ENCODE measurements at regions not wholly inside any gene's neighbourhood (a gene's known extent, or its start where the extent isn't known, plus 50 kb on each side); places are given as distances from the start of the nearest gene placed in this dataset.

- Histone ChIP-seq H3K36me3 (no peaks in the 10 kb centered on the region), H3K4me3 (no peak overlapping the region), H3K4me1 (ENCODE audit: low read depth) (no peaks in the 10 kb centered on the region), H3K27ac (no peak overlapping the region), H3K27me3 (no peaks in the 10 kb centered on the region), H3K9me3 (ENCODE audit: low read depth) (no peaks in the 10 kb centered on the region)
- TF ChIP-seq CTCF (IDR thresholded peaks at IDR 0.05; ENCODE audit: low read depth, low read length): no peak
- no peak for DNase-seq (ENCODE audit: low read depth in 1 of 2, low spot score in 1 of 2)
Observed at GRCh38 chr2:193409951-193410350, 1215.2 kb upstream of the TMEFF2 start.

GRCh38 chr2:193382583-193382982 is 1187.8 kb upstream of the TMEFF2 start:
- no peaks in the 10 kb centered on the region for H3K27me3 ChIP-seq
- H3K36me3 ChIP-seq: no peaks in the 10 kb centered on the region
- DNase-seq (ENCODE audit: low read depth in 1 of 2, low spot score in 1 of 2): no peak
- no peak overlapping the region for H3K4me3 ChIP-seq
- no peak for TF ChIP-seq CTCF (IDR thresholded peaks at IDR 0.05; ENCODE audit: low read depth, low read length)
- no peaks in the 10 kb centered on the region for H3K4me1 ChIP-seq (ENCODE audit: low read depth)
- H3K9me3 ChIP-seq (ENCODE audit: low read depth): no peaks in the 10 kb centered on the region
- no peak overlapping the region for H3K27ac ChIP-seq

- no peak overlapping the region for H3K27ac ChIP-seq
- no peak for TF ChIP-seq CTCF (IDR thresholded peaks at IDR 0.05; ENCODE audit: low read depth, low read length)
Observed at GRCh38 chr2:193377789-193378188, 1183.1 kb upstream of the TMEFF2 start.

GRCh38 chr2:193373120-193373519 is 1178.4 kb upstream of the TMEFF2 start:
- no peaks in the 10 kb centered on the region for H3K36me3 ChIP-seq
- no peaks in the 10 kb centered on the region for H3K4me1 ChIP-seq (ENCODE audit: low read depth)
- no peak for DNase-seq (ENCODE audit: low read depth in 1 of 2, low spot score in 1 of 2)
- TF ChIP-seq CTCF (IDR thresholded peaks at IDR 0.05; ENCODE audit: low read depth, low read length): no peak
- no peak overlapping the region for H3K4me3 ChIP-seq
- no peaks in the 10 kb centered on the region for H3K9me3 ChIP-seq (ENCODE audit: low read depth)
- no peak overlapping the region for H3K27ac ChIP-seq
- H3K27me3 ChIP-seq: no peaks in the 10 kb centered on the region

More at GRCh38 chr2:193377789-193378188, 1183.1 kb upstream of the TMEFF2 start:
- H3K9me3 ChIP-seq (ENCODE audit: low read depth): no peaks in the 10 kb centered on the region
- no peak for DNase-seq (ENCODE audit: low read depth in 1 of 2, low spot score in 1 of 2)
- no peaks in the 10 kb centered on the region for H3K4me1 ChIP-seq (ENCODE audit: low read depth)
- H3K36me3 ChIP-seq: no peaks in the 10 kb centered on the region
- H3K27me3 ChIP-seq: no peaks in the 10 kb centered on the region
- no peak overlapping the region for H3K4me3 ChIP-seq

- no peak for TF ChIP-seq CTCF (IDR thresholded peaks at IDR 0.05; ENCODE audit: low read depth, low read length)
- no peak for DNase-seq (ENCODE audit: low read depth in 1 of 2, low spot score in 1 of 2)
- H3K4me3 ChIP-seq: no peak overlapping the region
- no peaks in the 10 kb centered on the region for H3K27me3 ChIP-seq
- no peak overlapping the region for H3K27ac ChIP-seq
- no peaks in the 10 kb centered on the region for H3K36me3 ChIP-seq
- H3K4me1 ChIP-seq (ENCODE audit: low read depth): no peaks in the 10 kb centered on the region
- no peaks in the 10 kb centered on the region for H3K9me3 ChIP-seq (ENCODE audit: low read depth)
Observed at GRCh38 chr2:193371200-193371599, 1176.5 kb upstream of the TMEFF2 start.

- no peaks in the 10 kb centered on the region for H3K4me1 ChIP-seq (ENCODE audit: low read depth)
- no peaks in the 10 kb centered on the region for H3K27me3 ChIP-seq
- no peak for TF ChIP-seq CTCF (IDR thresholded peaks at IDR 0.05; ENCODE audit: low read depth, low read length)
- no peaks in the 10 kb centered on the region for H3K9me3 ChIP-seq (ENCODE audit: low read depth)
- no peak for DNase-seq (ENCODE audit: low read depth in 1 of 2, low spot score in 1 of 2)
- H3K4me3 ChIP-seq: no peak overlapping the region
- no peak overlapping the region for H3K27ac ChIP-seq
- H3K36me3 ChIP-seq: no peaks in the 10 kb centered on the region
Observed at GRCh38 chr2:193368615-193369014, 1173.9 kb upstream of the TMEFF2 start.
